ENCODE measurements at regions not wholly inside any gene's neighbourhood (a gene's known extent, or its start where the extent isn't known, plus 50 kb on each side); places are given as distances from the start of the nearest gene placed in this dataset.

- TF ChIP-seq GATA3 (IDR thresholded peaks at IDR 0.05; ENCODE audit: low read depth, low read length) (no peak), GATA2 (IDR thresholded peaks at IDR 0.05; ENCODE audit: low read depth, low read length) (no peak)
Observed at GRCh38 chr5:104967806-104968410, 1405.3 kb upstream of the NUDT12 start.

DNA sequence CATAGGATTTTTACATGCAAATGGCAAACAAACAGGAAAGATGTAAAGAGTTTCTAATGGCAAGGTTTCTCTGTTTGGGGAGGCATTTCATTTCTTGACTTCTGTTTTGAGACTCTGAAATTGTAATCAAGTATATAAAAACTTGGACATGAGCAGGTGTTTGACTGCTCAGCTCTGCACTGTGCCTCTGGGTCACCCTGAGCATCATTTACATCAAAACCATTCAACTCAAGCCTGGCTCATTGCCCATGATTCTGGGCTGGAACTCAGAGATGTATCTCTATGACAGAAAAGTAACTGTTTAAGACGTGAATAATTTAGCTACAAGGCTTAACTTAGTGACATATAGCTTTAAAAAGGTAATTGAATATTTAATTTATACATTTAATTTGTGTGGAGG lies 1402.4 kb upstream of the NUDT12 start:
- TF ChIP-seq GATA3 (IDR thresholded peaks at IDR 0.05; ENCODE audit: low read depth, low read length) (no peak), GATA2 (IDR thresholded peaks at IDR 0.05; ENCODE audit: low read depth, low read length) (no peak)

- no peak for TF ChIP-seq GATA3 (IDR thresholded peaks at IDR 0.05; ENCODE audit: low read depth, low read length)
- TF ChIP-seq GATA2 (IDR thresholded peaks at IDR 0.05; ENCODE audit: low read depth, low read length) = no peak
Observed at GRCh38 chr5:104955479-104955878, 1392.9 kb upstream of the NUDT12 start.

DNA sequence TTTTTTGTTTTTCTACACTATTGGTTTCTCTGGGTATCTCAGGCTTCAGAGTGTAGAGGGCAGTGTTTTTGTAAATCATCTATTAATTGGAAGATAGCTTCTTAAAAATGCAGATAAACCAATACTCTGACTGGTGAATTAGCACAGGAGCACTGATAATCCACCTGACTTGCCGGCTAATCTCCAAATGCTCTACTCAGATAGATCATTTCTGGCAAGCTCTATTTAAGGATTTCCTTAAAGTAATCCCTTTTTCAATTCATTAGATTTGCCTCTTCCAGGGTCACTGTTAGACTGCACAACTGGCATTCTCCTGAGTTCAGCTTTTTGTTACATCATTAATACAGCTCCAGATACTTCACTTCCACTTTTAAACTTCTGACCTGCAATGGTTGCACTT lies 1390.3 kb upstream of the NUDT12 start:
- no peak for TF ChIP-seq GATA2 (IDR thresholded peaks at IDR 0.05; ENCODE audit: low read depth, low read length)
- no peak for TF ChIP-seq GATA3 (IDR thresholded peaks at IDR 0.05; ENCODE audit: low read depth, low read length)

GRCh38 chr5:104951829-104952228 lies 1389.2 kb upstream of the NUDT12 start:
- TF ChIP-seq GATA2 (IDR thresholded peaks at IDR 0.05; ENCODE audit: low read depth, low read length) (no peak), GATA3 (IDR thresholded peaks at IDR 0.05; ENCODE audit: low read depth, low read length) (no peak)

DNA sequence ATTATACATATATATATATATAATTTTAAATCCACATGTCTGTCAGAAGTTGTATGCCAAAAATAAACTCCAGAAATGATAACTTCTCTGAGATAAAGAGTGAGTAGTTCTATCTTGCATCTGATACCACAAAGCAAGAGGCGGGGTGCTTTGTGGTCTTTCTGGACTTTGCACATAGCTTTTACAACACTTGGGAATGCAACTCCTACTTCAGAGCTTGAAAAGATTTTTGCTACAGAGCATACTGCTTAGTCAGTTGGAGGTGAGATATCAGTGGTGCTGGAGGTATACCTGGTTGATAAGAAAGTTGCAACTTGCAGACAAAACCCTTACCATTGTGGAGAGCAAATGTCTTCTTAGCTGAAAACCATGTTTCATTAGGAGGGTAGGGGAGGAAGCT lies 1384.5 kb upstream of the NUDT12 start:
- TF ChIP-seq GATA2 (IDR thresholded peaks at IDR 0.05; ENCODE audit: low read depth, low read length) (no peak), GATA3 (IDR thresholded peaks at IDR 0.05; ENCODE audit: low read depth, low read length) (no peak)

GRCh38 chr5:104942735-104943134 lies 1380.1 kb upstream of the NUDT12 start:
- TF ChIP-seq GATA2 (IDR thresholded peaks at IDR 0.05; ENCODE audit: low read depth, low read length) = peak; percentile 36; the same call in 1 of the 2 replicates
- TF ChIP-seq GATA3 (IDR thresholded peaks at IDR 0.05; ENCODE audit: low read depth, low read length) = no peak

DNA sequence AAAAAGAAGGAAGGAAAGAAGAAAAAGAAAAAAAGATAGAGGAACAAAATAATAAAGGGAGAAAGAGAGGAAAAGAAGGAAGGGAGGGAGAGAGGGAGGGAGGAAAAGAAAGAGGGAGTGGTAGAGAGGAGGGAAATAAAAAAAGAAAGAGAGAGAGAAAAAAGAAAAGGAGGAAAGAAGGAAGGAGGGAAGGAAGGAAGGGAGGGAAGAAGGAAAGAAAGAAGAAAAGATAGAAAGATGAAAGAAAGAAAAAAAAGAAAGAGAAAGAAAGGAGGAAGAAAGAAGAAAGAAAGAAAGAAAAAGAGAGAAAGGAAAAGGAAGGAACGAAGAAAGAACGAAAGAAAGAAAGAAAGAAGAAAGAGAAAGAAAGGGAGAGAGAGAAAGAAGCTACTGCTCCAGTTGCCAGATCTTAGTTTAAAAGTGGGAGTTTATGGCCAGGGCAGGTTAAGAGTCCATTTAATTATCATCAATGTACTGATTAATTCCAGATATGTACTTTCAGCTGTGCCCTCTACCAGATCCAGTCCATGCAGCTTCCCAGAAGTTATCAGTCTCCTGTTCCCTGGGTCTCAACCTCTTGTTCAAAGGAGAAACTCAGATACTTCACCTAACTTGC lies 1378.5 kb upstream of the NUDT12 start:
- TF ChIP-seq GATA2 (IDR thresholded peaks at IDR 0.05; ENCODE audit: low read depth, low read length) (no peak), GATA3 (IDR thresholded peaks at IDR 0.05; ENCODE audit: low read depth, low read length) (no peak)

DNA sequence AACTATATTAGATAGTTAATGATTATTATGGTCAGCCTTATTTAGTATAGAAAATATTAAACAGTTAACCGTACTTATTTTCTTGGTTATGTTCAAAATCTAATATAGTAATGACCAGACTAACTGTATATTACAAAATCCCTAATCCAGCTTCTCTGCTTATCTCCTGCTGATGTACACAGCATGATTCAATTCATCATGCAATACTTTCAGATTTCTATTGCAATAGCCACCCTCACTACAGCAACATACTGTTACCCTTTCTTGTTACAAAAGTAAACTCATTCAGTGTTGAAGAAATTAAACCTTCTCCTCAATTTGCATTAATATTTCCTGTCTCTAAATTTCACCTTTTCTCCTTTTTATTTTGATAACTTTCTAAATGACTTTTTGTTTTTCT lies 1375.0 kb upstream of the NUDT12 start:
- no peak for TF ChIP-seq GATA3 (IDR thresholded peaks at IDR 0.05; ENCODE audit: low read depth, low read length)
- no peak for TF ChIP-seq GATA2 (IDR thresholded peaks at IDR 0.05; ENCODE audit: low read depth, low read length)

DNA sequence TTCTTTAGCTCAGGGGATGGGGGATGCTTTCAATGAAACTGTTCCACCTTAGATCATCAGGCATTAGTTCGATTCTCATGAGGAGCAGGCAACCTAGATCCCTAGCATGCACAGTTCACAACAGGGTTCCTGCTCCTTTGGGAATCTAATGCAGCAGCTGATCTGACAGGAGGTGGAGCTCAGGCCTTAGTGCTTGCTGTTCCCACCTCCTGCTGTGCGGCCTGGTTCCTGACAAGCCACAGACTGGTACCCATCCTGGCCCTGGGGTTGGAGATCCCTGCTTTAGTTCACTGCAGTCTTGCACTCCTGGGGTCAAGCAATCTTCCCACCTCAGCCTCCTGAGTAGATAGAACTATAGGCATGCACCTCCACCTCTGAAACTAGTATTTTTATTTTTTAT lies 1369.8 kb upstream of the NUDT12 start:
- TF ChIP-seq GATA3 (IDR thresholded peaks at IDR 0.05; ENCODE audit: low read depth, low read length) (no peak), GATA2 (IDR thresholded peaks at IDR 0.05; ENCODE audit: low read depth, low read length) (no peak)

- TF ChIP-seq GATA3 (IDR thresholded peaks at IDR 0.05; ENCODE audit: low read depth, low read length) (no peak), GATA2 (IDR thresholded peaks at IDR 0.05; ENCODE audit: low read depth, low read length) (no peak)
Observed at GRCh38 chr5:104928906-104929520, 1366.4 kb upstream of the NUDT12 start.

DNA sequence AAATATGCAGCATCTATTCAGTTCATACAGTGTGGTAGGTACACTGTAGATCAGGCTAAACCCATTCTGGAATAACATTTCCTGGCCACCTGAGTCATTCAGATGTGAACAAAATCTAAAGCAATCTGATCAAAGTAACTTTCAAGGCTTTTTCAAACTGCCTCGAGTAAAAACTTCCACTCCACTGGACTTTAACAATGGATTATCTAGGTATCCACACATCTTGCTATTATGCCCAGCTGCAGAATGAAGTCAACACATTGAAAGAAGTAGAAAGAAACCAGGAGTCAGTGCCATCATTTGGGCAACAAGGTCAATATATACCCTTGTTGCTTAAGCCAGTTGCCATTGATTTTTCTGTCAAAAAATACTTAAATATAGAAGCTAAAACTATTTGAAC lies 1352.6 kb upstream of the NUDT12 start:
- TF ChIP-seq GATA3 (IDR thresholded peaks at IDR 0.05; ENCODE audit: low read depth, low read length) (no peak), GATA2 (IDR thresholded peaks at IDR 0.05; ENCODE audit: low read depth, low read length) (no peak)

DNA sequence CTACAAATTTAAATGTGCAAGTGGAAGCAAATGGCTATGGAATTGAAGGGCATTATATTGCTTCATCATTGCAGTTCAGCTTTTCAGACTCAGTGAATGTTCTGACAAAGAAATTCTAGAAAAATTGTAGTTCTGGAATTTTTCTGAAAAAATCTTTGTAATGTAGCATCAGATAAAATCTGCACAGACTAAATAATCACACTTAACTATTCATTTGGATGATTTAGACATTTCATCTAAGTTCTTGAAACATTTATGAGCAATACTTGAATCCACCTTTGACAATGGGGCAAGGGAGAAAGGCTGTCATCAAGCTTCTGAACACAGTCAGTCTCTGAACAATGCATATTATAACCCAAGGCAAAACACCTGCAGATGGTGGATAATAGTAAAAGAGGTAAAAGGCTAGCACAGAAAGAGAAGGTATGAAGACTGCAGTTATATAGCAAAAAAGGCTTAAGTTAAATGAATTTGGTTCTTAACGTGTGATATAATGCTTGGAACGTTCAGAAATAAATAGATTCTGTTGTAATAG lies 1352.0 kb upstream of the NUDT12 start:
- TF ChIP-seq GATA3 (IDR thresholded peaks at IDR 0.05; ENCODE audit: low read depth, low read length) (no peak), GATA2 (IDR thresholded peaks at IDR 0.05; ENCODE audit: low read depth, low read length) (no peak)

DNA sequence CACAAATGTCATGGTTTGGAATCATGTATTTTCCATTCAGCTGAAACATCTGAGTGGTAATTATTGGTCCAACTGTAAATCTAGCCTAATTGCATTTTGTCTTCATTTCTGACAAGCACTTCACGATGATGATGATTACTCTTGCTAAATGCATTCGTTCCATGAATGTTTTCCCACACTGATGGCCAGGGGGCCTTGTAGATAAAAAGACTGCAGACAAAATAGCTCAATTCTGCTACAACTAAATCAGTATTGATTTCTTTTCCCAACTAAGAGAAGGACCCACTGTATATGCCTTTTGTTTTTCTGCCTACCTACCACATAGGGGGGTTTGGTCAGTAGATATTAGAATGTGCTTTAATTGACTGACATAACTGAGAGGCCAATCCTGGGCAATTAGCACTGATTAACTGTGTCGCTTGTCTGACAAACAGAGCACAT lies 1351.3 kb upstream of the NUDT12 start:
- TF ChIP-seq GATA2 (IDR thresholded peaks at IDR 0.05; ENCODE audit: low read depth, low read length) (peak; percentile 68; the same call in 1 of the 2 replicates), GATA3 (IDR thresholded peaks at IDR 0.05; ENCODE audit: low read depth, low read length) (peak; percentile 58; the same call in 1 of the 2 replicates)

DNA sequence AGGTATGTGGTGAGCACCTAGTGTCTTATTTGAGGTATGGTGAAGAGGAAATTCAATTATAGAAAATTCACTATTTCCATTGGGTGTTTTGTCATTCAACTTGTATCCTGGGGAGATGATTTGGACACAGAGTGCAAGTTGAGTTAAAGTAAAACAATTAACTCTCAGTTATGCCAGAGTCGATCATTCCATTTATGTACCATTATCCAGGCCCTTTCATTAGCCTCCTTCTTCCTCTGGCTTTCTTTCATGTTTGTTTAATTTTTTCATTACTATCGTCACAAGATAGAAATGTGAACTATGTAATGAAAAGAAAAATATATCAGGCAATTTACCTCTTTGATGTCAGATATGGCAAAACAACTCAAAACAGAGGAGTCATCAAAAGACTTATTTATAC lies 1347.2 kb upstream of the NUDT12 start:
- TF ChIP-seq GATA3 (IDR thresholded peaks at IDR 0.05; ENCODE audit: low read depth, low read length) = no peak
- no peak for TF ChIP-seq GATA2 (IDR thresholded peaks at IDR 0.05; ENCODE audit: low read depth, low read length)
